Lower leg skin (tissue), 3 donors: ENCODE measurements at regions not wholly inside any gene's neighbourhood (a gene's known extent, or its start where the extent isn't known, plus 50 kb on each side); places are given as distances from the start of the nearest gene placed in this dataset.

ENCODE experiments used
- POLR2A ChIP-seq, 2 donors: fragments of 450-650 bp; IDR thresholded peaks; one replicate each; pipeline ENCODE4 v1.6.1; 2016 to 2017; ENCODE audit warnings: antibody characterized with exemption in 2 of 2, mild to moderate bottlenecking in 1 of 2, moderate library complexity in 1 of 2
- TF ChIP-seq, protein P1 (sequence below), 3 donors: fragments of 450-650 bp; IDR thresholded peaks; one replicate each; pipeline ENCODE4 v1.5.1; 2016; ENCODE audit warnings: antibody characterized with exemption in 3 of 3, mild to moderate bottlenecking in 3 of 3, moderate library complexity in 2 of 3

DNA sequence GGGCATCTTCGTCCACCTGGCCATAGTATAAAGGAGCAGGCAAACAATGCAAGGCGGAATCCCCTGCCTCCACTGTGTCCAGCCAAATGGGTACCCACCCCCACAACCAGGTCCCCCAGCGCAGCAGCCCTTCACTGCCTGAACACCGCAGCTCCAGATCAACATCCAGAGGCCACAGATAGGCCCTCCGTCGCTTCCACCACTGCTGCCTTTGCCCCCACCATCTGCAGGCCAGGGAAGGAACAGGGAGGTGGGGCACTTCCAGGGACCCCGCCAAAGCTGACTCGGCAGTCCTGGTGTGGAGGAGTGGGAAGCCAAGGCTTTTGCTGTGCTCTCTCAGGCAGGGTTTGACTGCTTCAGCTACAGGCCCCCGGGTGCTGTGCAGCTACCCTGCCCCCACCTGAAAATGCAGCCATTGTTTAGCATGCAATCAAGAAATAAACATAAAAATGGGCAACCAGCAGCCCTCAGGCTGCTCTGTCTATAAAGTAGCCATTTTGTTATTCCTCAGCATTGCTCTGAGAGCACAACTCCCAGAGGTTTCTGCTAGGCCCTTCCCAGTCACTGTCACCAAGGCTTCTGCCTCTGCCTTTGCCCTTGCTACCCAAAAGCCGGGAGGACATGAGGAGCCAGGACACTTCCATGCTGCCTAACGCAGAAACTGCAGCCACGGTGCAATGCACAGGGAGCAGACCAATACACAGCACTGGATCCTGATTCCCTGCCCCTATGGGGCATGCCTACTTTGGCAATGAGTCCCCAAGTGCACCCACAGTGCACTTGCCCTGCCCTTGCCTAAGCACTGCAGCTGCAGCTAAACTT, 733.2 kb upstream of the KLHL1 start:
- TF ChIP-seq, protein P1, sequence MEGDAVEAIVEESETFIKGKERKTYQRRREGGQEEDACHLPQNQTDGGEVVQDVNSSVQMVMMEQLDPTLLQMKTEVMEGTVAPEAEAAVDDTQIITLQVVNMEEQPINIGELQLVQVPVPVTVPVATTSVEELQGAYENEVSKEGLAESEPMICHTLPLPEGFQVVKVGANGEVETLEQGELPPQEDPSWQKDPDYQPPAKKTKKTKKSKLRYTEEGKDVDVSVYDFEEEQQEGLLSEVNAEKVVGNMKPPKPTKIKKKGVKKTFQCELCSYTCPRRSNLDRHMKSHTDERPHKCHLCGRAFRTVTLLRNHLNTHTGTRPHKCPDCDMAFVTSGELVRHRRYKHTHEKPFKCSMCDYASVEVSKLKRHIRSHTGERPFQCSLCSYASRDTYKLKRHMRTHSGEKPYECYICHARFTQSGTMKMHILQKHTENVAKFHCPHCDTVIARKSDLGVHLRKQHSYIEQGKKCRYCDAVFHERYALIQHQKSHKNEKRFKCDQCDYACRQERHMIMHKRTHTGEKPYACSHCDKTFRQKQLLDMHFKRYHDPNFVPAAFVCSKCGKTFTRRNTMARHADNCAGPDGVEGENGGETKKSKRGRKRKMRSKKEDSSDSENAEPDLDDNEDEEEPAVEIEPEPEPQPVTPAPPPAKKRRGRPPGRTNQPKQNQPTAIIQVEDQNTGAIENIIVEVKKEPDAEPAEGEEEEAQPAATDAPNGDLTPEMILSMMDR (IDR thresholded peaks at IDR 0.05): no peak
- no peak for TF ChIP-seq POLR2A (IDR thresholded peaks at IDR 0.05)
